Fibroblast of lung (primary cell): ENCODE measurements at regions not wholly inside any gene's neighbourhood (a gene's known extent, or its start where the extent isn't known, plus 50 kb on each side); places are given as distances from the start of the nearest gene placed in this dataset.

Experiments
- CTCF ChIP-seq, 2 donors: IDR thresholded peaks in 1 of 2; conservative IDR thresholded peaks in 1 of 2; 1 replicate in 1 of 2; 2 replicates in 1 of 2; pipeline ENCODE4 v1.5.1; 2011 to 2012; ENCODE audit warnings: low read length in 2 of 2, control low read depth in 1 of 2, inconsistent platforms in 1 of 2, low read depth in 1 of 2, mild to moderate bottlenecking in 1 of 2
- EZH2 ChIP-seq: IDR thresholded peaks from 2 replicates; pipeline ENCODE4 v1.5.1; 2012; ENCODE audit warnings: low read length, control low read depth, mild to moderate bottlenecking; ENCODE audit errors: missing control alignments

DNA sequence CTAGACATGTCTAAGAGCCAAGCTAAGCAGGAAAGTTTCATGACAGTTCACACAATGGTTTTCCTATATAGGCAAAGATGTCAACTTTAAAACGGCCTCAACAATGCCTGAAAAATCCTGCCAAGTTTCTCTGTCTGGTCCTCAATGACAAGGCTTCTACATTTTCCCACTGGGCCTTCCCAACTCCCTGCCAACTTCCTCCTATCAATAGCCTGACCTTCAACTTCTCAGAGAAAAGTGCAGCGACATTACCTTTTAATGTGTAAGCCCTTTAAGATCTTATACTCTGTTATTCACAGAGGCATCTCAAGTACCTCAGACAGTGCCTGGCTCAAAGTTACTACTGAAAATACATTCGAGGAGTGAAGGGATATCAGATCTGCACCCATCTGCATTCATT, 56.2 kb upstream of the BTBD3 start:
- TF ChIP-seq CTCF (conservative IDR thresholded peaks at IDR 0.05 in 1 of 2, IDR thresholded peaks at IDR 0.05 in 1 of 2; ENCODE audit: low read depth in 1 of 2, low read length in 2 of 2) (no peak), EZH2 (no peak)
